T-helper 17 cell (primary cell): ENCODE measurements at regions not wholly inside any gene's neighbourhood (a gene's known extent, or its start where the extent isn't known, plus 50 kb on each side); places are given as distances from the start of the nearest gene placed in this dataset.
"Not testable (repeated sequence)": the region's sequence is repeated elsewhere in the genome, so short reads cannot be mapped to it uniquely, and the experiment has no call there.

ENCODE experiments used
- ATAC-seq: fragments of 150-1000 bp; cut with Tn5 transposase; 2 replicates; pipeline ENCODE4 v1.10.0; 2021; ENCODE audit warnings: mild to moderate bottlenecking, moderate library complexity
- DNase-seq, 3 donors: peaks; one replicate each; pipeline versions ENCODE4 v3.0.0 to v3.0.0-alpha.2; 2020 to 2021
- H3K9me3 ChIP-seq: one replicate; pipeline ENCODE4 v1.7.0; 2013; ENCODE audit warnings: low read length, mild to moderate bottlenecking; ENCODE audit not compliant: control insufficient read depth, poor library complexity, severe bottlenecking
- H3K27ac Mint-ChIP-seq: one replicate; pipeline ENCODE4 v1.8.0; 2022; ENCODE audit warnings: mild to moderate bottlenecking, moderate library complexity, mixed read lengths
- H3K27me3 Mint-ChIP-seq: one replicate; pipeline ENCODE4 v1.8.0; 2022; ENCODE audit warnings: mixed read lengths
- H3K36me3 Mint-ChIP-seq: one replicate; pipeline ENCODE4 v1.8.0; 2022; ENCODE audit warnings: low read depth, mixed read lengths
- H3K4me1 Mint-ChIP-seq: one replicate; pipeline ENCODE4 v1.8.0; 2022; ENCODE audit warnings: mild to moderate bottlenecking, mixed read lengths
- H3K4me3 Mint-ChIP-seq: one replicate; pipeline ENCODE4 v1.8.0; 2022; ENCODE audit warnings: mild to moderate bottlenecking, moderate library complexity, mixed read lengths

GRCh38 chr1:163442231-163442879 lies 120.6 kb downstream of the NUF2 start:
- H3K9me3 ChIP-seq: no peaks in the 10 kb centered on the region
- Mint-ChIP-seq H3K4me1 (no peaks in the 10 kb centered on the region), H3K27ac (no peak overlapping the region), H3K4me3 (no peak overlapping the region), H3K36me3 (no peaks in the 10 kb centered on the region), H3K27me3 (peaks cover 33% of the 10 kb centered on the region)
- no peak for DNase-seq
- no peak for ATAC-seq

DNA sequence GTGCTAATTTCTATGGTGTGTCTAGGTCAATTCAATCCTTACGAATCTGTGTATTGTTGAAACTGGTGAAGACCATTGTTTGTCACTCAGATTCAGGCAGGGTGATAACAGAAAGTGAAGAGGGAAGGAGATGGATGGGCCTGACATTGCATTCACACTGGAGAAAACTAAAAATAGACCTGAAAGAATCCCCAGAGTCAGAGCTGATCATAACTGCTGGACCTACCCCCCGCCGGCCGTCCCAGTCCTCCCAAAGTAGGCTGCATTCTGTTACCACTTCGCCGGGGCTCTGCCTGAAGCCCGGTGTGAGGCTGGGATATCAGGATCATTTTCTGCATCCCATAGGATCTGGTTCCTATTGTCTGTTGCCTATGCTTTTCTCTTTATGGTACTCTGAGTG lies 121.1 kb downstream of the NUF2 start:
- H3K36me3 Mint-ChIP-seq: no peaks in the 10 kb centered on the region
- ATAC-seq (no peak), DNase-seq (no peak)
- H3K4me1 Mint-ChIP-seq: no peaks in the 10 kb centered on the region
- H3K27ac Mint-ChIP-seq: no peak overlapping the region
- no peak overlapping the region for H3K4me3 Mint-ChIP-seq
- H3K9me3 ChIP-seq: no peaks in the 10 kb centered on the region
- peaks cover 33% of the 10 kb centered on the region for H3K27me3 Mint-ChIP-seq

DNA sequence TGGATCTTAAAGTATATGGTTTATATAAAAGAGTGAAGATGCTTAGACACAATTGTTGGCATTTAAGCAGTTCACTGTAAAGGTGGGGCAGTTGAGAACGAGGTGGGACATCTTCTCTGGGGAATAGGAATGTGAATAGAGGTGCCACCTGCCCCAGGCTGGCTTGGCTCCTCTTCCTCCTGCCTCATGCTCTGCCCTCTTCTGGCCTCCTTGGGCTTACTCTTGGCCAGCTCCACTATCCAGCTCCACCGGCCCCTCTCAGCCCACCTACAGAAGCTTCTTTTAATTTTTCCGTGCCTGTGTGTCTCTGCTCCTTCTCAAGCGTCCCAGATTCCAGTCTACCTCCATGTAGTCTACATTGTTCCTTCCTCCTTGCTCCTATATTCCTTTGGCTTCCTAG lies 122.1 kb downstream of the NUF2 start:
- no peak overlapping the region for H3K27ac Mint-ChIP-seq
- no peaks in the 10 kb centered on the region for H3K36me3 Mint-ChIP-seq
- no peak overlapping the region for H3K4me3 Mint-ChIP-seq
- ATAC-seq: no peak
- H3K9me3 ChIP-seq: no peaks in the 10 kb centered on the region
- no peak for DNase-seq
- peaks cover 29% of the 10 kb centered on the region for H3K27me3 Mint-ChIP-seq
- no peaks in the 10 kb centered on the region for H3K4me1 Mint-ChIP-seq

- DNase-seq (no peak), ATAC-seq (no peak)
- no peaks in the 10 kb centered on the region for H3K36me3 Mint-ChIP-seq
- no peaks in the 10 kb centered on the region for H3K4me1 Mint-ChIP-seq
- no peak overlapping the region for H3K27ac Mint-ChIP-seq
- no peaks in the 10 kb centered on the region for H3K9me3 ChIP-seq
- peaks cover 21% of the 10 kb centered on the region for H3K27me3 Mint-ChIP-seq
- H3K4me3 Mint-ChIP-seq: no peak overlapping the region
These were observed 122.9 kb downstream of the NUF2 start for GRCh38 chr1:163444665-163445064.

DNA sequence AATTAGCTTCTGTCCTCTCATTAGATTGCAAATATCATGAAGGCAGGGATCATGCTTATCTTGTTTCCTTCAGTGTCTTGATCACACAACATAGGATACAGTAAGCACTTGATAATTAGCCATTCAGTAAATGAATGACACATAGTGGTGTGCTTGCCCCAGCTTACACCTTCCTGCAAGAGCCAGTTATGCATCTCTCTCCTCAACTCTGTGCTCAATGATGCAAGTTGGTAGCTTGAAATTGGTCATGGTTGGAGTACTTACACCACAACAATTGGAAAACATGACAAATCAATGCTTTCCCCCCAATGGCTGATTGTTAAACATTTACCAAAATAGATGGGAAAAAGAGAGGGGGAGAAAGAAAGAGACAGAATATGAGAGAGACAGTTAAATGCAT lies 129.2 kb downstream of the NUF2 start:
- H3K9me3 ChIP-seq: no peaks in the 10 kb centered on the region
- H3K36me3 Mint-ChIP-seq: no peaks in the 10 kb centered on the region
- H3K27ac Mint-ChIP-seq: no peak overlapping the region
- no peaks in the 10 kb centered on the region for H3K27me3 Mint-ChIP-seq
- DNase-seq (no peak), ATAC-seq (no peak)
- H3K4me1 Mint-ChIP-seq: no peaks in the 10 kb centered on the region
- H3K4me3 Mint-ChIP-seq: no peak overlapping the region

DNA sequence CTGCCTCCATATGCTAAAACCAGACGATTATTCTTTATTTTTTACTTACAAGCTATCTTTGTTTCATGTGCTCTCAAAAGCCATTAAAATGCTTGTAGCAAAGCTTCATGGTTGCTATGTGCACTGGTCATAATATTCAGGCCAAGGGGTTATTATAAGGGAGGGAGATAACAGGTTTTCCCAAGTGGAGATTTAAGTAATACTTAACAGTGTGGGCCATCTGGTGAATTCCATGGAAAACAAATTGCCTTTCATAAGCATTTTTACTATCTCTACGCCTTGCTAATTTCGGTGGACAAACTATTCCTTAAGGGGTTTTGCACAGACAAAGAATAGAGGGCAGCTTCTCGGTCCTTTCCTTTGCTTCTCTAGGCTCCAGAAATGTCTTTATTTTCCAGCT lies 137.8 kb downstream of the NUF2 start:
- H3K27ac Mint-ChIP-seq: no peak overlapping the region
- ATAC-seq (no peak), DNase-seq (no peak)
- H3K27me3 Mint-ChIP-seq: no peaks in the 10 kb centered on the region
- H3K4me1 Mint-ChIP-seq: no peaks in the 10 kb centered on the region
- H3K36me3 Mint-ChIP-seq: no peaks in the 10 kb centered on the region
- no peaks in the 10 kb centered on the region for H3K9me3 ChIP-seq
- H3K4me3 Mint-ChIP-seq: no peak overlapping the region

DNA sequence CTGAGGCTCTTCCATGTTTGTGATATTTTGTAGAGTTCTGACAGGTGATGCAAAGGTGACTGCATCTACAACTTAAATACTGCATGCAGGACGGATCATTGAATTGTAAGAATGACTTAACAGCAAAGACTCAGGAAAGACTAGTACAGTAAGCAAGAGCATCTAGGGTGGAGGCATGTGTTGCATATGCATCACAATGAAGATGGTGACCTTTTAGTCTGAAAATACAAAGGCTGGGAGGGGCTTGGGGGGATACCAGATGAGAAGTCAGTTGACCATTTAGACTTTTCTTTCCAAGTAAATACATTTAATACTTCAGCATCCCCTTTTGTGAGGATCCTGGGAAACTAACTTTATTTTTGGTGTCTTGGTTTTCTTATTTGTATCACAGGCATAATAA lies 145.5 kb downstream of the NUF2 start:
- H3K9me3 ChIP-seq: no peaks in the 10 kb centered on the region
- ATAC-seq (no peak), DNase-seq (no peak)
- Mint-ChIP-seq H3K4me1 (no peaks in the 10 kb centered on the region), H3K27me3 (no peaks in the 10 kb centered on the region), H3K4me3 (no peak overlapping the region), H3K36me3 (no peaks in the 10 kb centered on the region), H3K27ac (no peak overlapping the region)

- no peak overlapping the region for H3K27ac Mint-ChIP-seq
- no peaks in the 10 kb centered on the region for H3K27me3 Mint-ChIP-seq
- ATAC-seq: no peak
- H3K36me3 Mint-ChIP-seq: no peaks in the 10 kb centered on the region
- no peaks in the 10 kb centered on the region for H3K9me3 ChIP-seq
- DNase-seq: no peak
- no peaks in the 10 kb centered on the region for H3K4me1 Mint-ChIP-seq
- no peak overlapping the region for H3K4me3 Mint-ChIP-seq
These were observed 150.3 kb downstream of the NUF2 start for GRCh38 chr1:163471779-163472650.

DNA sequence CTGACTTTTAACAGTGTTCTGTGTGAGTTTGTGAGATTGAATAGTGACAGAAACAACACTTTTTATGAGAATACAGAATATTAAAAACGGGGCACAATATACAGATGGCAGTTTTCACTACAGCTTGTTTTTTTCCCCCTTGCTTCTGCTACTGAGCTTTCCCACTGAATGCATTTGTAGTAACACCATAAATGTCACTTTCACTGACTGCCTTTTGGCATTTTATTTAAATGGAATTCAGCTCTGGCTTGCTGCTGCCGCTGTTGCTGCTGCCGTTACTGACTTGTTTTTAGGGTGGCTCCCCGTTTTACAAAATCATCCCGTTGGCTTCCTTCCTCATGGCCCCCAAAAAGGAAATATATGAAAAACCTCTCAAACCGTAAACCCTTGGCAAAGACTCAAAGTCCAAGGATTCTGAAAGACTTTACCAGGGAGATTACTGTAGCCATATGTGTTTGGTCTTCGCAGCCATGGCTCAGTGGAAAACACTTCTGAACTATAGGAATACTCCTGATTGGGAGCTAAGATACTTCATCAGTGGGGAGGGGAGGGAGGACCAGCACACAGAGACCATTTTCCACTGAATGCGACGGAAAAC lies 151.0 kb downstream of the NUF2 start:
- DNase-seq (no peak), ATAC-seq (no peak)
- H3K4me3 Mint-ChIP-seq: no peak overlapping the region
- H3K9me3 ChIP-seq: no peaks in the 10 kb centered on the region
- no peaks in the 10 kb centered on the region for H3K27me3 Mint-ChIP-seq
- no peaks in the 10 kb centered on the region for H3K4me1 Mint-ChIP-seq
- no peak overlapping the region for H3K27ac Mint-ChIP-seq
- H3K36me3 Mint-ChIP-seq: no peaks in the 10 kb centered on the region

DNA sequence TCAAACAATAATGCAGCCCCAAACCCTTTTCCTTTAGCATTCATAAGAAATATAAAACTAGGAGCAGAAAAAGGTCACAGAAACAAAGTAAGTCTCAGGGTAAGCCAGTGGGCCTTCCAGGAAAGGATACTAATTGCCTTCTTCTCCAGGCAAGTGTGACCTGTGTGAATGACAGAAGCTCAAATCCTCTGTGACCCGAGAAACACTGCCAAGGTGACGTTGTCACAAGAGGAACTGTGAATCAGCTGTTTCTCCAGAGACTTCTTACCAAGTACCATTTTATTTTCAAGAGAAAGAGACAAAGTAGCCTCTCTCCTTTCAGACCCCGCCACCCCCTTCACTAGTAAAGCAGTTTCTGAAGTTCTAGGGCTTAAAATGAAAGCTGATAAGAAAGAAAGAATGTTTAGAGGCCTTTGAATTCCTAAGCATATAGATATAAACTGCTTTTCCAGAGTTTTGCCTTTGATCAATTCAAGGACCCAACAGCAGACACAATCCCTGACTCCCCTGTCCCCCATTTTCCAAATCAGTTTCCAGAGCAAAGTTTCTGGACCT lies 155.6 kb downstream of the NUF2 start:
- H3K27me3 Mint-ChIP-seq: no peaks in the 10 kb centered on the region

GRCh38 chr1:163498391-163499330 lies 176.9 kb downstream of the NUF2 start:
- not testable (repeated sequence) for H3K27me3 Mint-ChIP-seq, ATAC-seq, H3K36me3 Mint-ChIP-seq, H3K4me1 Mint-ChIP-seq, H3K9me3 ChIP-seq, DNase-seq, H3K27ac Mint-ChIP-seq, H3K4me3 Mint-ChIP-seq

More for the DNA sequence above, 155.6 kb downstream of the NUF2 start:
- Mint-ChIP-seq H3K4me1 (no peaks in the 10 kb centered on the region), H3K36me3 (no peaks in the 10 kb centered on the region), H3K4me3 (no peak overlapping the region), H3K27ac (no peak overlapping the region)
- H3K9me3 ChIP-seq: no peaks in the 10 kb centered on the region
- ATAC-seq (no peak), DNase-seq (no peak)

GRCh38 chr1:163504331-163504978 lies 182.7 kb downstream of the NUF2 start:
- Mint-ChIP-seq H3K4me1 (no peaks in the 10 kb centered on the region), H3K27ac (no peak overlapping the region), H3K4me3 (no peak overlapping the region), H3K36me3 (no peaks in the 10 kb centered on the region), H3K27me3 (no peaks in the 10 kb centered on the region)
- ATAC-seq: no peak
- H3K9me3 ChIP-seq: no peaks in the 10 kb centered on the region
- DNase-seq: no peak
